ENCODE measurements at regions not wholly inside any gene's neighbourhood (a gene's known extent, or its start where the extent isn't known, plus 50 kb on each side); places are given as distances from the start of the nearest gene placed in this dataset.
"Not testable (repeated sequence)": the region's sequence is repeated elsewhere in the genome, so short reads cannot be mapped to it uniquely, and the experiment has no call there.

DNA sequence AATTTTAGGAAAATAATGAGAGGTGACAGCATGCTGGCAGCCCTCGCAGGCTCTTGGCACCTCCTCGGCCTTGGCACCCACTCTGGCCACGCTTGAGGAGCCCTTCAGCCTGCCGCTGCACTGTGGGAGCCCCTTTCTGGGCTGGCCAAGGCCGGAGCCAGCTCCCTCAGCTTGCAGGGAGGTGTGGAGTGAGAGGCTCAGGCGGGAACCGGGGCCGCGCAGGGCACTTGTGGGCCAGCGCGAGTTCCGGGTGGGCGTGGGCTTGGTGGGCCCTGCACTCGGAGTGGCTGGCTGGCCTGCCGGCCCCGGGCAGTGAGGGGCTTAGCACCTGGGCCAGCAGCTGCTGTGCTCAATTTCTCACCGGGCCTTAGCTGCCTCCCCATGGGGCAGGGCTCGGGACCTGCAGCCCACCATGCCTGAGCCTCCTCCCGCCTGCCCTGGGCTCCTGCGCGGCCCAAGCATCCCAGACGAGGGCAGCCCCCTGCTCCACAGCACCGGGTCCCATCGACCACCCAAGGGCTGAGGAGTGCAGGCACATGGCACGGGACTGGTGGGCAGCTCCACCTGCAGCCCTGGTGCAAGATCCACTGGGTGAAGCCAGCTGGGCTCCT, 299.3 kb upstream of the MDFIC2 start:
- not testable (repeated sequence) for DNase-seq (ENCODE audit: low spot score)

DNA sequence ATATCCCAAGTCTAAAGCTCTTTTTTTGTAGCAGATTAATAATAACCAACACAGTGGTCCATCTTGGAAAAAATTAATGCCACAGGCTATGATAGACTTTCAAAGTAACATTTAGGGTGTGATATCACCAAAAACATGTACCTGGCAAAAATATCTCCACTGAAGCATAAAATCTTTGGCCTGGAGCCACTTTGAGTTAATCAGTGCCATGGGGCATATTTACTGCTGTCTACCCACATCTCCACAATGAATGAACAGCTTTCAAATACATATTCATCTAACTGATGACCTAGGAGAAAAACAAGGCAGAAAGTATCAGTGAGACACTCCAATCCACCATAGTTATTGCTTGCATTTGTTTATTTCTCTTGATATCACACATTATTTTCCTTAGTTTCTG, 296.0 kb upstream of the MDFIC2 start:
- intact Hi-C loops (cut with DNase I) = no loop called here
- no peak for DNase-seq (ENCODE audit: low spot score)

More for the DNA sequence above, 299.3 kb upstream of the MDFIC2 start:
- intact Hi-C loops (cut with DNase I) = not testable (repeated sequence)

DNA sequence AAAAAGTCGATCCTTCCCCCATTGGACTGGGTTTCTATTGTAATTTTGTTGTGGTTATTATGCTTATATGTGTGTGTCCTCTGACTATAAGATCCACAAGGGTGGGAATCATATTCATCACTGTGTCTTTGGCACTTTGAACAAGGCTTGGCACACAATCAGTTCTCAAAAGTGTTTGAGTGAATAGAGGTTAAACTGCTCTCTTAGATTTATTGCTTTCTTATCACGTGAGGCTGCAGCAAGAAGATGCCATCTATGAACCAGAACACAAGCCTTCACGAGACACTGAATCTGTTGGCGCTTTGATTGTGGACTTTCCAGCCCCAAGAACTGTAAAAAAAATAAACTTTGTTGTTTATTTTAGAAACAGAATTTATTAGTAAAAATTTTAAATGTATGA, 295.0 kb upstream of the MDFIC2 start:
- intact Hi-C loops (cut with DNase I) = no loop called here
- no peak for DNase-seq (ENCODE audit: low spot score)

DNA sequence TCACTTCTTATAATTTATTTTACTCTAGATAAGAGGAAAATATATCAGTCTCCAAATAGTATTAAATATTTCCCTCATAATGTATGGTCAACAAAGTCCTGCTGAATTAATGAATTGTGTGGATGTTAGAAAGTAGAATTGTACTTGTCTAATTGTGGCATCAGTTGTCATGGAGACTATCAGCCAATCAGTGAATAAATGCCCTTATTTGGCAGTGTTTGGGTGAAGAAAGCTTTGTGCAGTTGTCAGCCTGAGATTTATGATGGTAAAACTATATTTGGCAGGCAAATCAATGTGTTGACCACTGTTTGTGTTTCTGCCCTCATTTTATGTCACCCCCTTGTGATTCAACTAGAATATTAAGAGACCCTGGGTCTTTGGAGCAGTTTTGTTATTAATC, 293.6 kb upstream of the MDFIC2 start:
- intact Hi-C loops (cut with DNase I) = no loop called here
- DNase-seq (ENCODE audit: low spot score) = no peak

DNA sequence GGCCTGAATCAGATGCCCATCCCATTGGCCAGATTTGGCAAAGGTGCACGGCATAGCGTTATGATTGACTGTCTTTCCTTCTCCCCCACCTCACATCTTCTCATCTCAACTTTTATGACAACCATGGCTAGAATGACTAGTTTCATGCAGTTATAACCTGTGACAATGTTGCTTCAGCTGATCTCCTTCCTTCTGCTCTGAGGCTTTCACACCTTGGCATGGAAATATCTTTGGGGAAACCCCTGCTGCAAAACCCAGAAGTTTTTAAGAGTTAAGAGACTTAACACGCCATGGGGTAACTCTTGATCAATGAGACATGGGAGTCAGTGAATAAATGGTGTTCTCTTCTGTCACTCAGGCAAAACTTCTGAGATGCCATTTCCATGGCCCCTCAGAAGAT, 290.7 kb upstream of the MDFIC2 start:
- intact Hi-C loops (cut with DNase I) = no loop called here

DNA sequence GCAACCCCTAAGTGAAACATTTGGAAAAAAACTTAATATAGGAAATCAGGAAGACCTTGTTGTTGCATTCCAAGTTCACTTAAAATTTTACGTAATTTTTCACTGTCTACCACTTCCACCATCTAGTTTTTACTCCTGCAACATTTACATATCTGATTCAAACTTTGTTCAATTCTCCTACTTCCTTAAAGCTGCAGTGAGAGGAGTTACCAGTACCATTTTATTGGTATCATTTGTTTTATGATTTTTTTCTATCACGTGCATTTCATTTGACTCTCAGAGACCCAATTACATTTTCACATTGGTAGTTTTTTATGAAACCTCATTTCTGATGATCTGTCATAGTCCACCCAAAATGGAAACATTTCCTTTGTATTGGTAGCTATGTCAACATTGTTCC, 284.9 kb upstream of the MDFIC2 start:
- intact Hi-C loops (cut with DNase I) = no loop called here
- no peak for DNase-seq (ENCODE audit: low spot score)

More for the DNA sequence above, 290.7 kb upstream of the MDFIC2 start:
- DNase-seq (ENCODE audit: low spot score) = no peak

DNA sequence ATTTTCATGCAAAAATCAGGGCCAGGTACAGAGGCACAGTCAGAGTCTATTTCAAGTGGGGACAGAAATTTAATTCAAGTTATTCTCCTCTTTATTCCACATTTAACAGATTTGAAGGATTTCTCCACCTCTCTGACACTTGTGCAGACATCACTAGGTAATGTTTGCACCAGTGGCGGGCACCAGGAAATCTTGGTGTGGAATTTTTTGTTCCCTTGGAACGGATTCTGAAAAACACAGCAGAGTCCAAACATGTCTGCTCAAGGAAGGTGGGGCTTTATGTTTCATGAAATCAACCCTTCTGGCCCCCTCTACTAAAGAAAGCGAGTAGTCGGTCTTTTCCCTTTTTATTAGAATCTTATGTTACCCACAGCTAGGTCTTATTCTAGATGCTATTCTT, 271.2 kb upstream of the MDFIC2 start:
- DNase-seq (ENCODE audit: low spot score) = no peak
- intact Hi-C loops (cut with DNase I) = no loop called here

DNA sequence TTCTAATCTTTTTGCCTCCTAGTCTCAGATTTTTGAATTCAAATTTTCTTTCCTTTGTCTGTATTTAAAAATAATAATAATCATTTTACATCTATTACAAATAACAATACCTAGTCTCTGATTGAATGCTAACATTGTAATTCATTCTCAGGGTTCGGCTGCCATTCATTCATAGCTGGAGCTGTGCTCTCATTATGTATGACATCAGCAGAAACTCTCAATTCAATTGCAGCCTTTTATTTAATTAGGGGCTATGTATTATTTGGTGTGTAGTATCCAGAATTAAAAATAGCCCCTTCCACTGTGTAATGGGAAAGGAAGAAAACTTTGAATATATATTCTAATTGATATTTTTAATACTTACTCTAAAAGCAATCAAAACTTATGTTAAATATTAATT, 270.4 kb upstream of the MDFIC2 start:
- intact Hi-C loops (cut with DNase I) = no loop called here
- no peak for DNase-seq (ENCODE audit: low spot score)

DNA sequence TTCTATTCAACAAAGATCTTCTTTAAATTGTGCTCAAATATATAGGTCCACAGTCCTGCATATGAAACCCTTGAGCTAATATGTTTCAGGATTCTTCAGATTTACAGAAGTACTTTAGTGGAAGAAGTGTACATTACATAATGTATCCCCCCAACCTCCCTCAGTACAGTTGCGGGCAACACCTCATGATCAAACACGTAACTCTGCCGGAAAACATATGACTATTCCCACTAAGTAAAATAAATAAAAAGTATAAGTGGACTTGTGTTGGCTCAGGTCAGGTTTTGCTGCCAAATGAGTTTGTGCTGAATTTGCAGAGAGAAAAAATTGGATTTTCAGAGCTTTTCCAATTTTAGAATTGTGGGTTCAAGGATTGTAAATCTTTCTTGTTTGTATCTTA, 267.6 kb upstream of the MDFIC2 start:
- intact Hi-C loops (cut with DNase I) = no loop called here
- DNase-seq (ENCODE audit: low spot score) = no peak

DNA sequence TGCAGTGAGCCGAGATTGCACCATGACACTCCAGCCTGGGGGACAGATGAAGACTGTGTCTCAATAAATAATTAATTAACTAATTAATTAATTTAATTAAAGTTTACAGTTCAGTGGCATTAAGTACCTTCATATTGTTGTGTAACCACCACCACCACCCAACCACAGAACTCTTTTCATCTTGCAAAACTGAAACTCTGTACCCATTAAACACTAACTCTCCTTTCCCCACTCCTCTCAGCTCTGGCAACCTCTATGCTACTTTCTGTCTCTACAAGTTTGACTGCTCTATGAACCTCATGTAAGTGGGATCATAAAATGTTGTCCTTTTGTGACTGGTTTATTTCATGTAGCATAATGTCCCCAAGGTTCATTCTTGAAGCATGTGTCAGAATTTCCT, 259.3 kb upstream of the MDFIC2 start:
- intact Hi-C loops (cut with DNase I) = no loop called here
- DNase-seq (ENCODE audit: low spot score) = no peak

DNA sequence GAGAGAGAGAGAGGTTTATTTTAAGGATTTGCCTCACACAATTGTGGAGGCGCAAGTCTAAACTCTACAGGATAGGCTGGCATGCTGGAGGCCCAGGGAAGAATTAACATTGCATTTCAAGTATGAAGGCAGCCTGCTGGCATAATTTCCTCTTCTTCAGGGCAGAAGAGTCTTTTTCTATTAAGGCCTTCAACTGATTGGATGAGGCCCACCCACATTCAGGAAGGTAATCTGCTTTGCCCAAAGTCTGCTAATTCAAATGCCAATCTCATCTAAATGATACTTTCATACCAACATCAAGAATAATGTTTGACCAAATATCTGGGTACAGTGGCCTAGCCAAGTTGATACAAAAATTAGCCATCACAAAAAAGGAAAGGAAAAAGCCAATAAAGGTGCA, 258.1 kb upstream of the MDFIC2 start:
- no peak for DNase-seq (ENCODE audit: low spot score)
- intact Hi-C loops (cut with DNase I) = no loop called here

DNA sequence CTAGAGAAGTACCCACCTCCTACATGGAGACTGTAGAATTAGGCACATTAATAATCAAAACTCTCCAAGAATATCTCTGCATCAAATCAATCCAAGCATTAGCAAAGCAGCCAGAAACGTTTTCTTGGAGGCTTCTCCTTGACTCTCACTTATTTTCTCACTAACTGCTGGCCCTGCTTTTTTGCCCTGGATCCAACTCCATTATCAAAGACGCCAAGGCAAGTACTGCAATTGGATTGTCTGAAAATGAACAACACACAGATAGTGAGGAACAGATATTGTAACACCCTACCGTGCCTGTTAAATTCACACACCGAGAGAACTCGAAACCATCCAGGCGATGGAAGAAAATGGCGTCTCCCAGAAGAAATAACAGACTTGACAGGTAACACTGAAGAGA, 256.2 kb upstream of the MDFIC2 start:
- DNase-seq (ENCODE audit: low spot score) = no peak
- intact Hi-C loops (cut with DNase I) = no loop called here

DNA sequence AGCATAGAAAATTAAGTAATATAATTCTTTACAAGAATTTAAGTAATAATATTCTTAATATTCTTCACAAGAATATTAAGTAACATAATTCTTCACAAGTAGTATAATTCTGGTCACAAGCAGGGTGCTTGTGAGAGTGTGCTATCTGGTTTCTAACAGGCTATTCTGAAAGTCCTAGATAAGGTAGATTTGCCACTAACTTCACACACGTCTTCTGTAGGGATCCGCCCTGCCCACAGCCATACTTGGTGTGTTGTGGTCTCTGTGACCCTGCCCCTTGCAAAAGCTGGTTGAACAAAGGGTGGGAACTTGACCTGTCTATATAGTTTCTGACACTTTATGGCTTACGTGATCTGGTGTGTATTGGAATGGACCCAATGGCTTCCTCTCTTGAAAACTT, 253.4 kb upstream of the MDFIC2 start:
- intact Hi-C loops (cut with DNase I) = no loop called here
- DNase-seq (ENCODE audit: low spot score) = no peak

DNA sequence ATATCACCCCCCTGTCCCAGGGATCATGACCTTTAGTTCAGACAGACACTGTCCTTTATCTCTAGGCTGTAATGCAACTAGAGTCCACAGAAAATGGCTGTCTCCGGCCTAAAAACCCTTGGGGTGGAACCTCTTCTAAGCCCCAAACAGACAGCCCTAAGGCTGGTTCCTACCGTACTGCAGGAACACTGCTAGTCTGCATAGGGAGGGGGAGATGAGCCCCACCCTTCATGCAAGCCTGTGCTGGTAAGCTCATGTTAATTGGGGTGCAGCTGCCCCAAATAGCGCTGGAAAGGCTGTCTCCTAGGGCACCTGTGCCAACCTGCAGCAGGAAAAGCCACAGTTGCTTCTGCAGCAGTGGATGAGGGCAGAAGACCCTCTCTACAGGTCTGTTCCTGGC, 252.1 kb upstream of the MDFIC2 start:
- no peak for DNase-seq (ENCODE audit: low spot score)
- intact Hi-C loops (cut with DNase I) = no loop called here

DNA sequence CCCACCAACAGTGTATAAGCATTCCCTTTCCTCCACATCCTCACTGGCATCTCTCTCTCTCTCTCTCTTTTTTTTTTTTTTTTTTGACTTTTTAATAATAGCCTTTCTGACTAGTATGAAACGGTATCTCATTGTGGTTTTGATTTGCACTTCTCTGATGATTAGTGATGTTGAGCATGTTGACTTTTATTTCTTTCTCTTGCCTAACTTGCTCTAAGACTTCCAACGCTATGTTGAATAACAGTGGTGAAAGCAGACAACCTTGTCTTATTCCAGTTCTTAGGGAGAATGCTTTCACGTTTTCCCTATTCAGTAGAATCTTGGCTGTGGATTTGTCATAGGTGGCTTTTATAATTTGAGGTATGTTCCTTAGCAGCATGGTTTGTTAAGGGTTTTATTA, 249.4 kb upstream of the MDFIC2 start:
- intact Hi-C loops (cut with DNase I) = no loop called here
- DNase-seq (ENCODE audit: low spot score) = no peak

DNA sequence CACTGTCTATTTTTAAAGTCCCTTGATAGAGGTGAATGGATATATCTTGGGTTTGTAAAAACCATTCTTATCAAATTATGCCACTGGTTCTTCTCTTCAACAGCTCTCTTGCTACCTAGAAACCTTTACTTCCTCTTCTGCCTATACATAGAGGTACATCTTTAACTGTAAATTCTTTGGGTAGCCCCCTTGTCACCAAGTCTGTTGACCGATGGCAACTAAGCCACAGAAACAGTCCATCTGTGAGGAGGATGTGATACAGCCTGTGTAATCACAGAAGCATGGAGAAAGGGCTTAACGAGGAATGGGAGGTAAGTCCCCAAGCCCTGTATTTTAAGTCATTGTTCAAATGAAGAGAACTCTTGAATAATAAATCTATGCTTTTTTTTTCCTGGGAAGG, 246.5 kb upstream of the MDFIC2 start:
- intact Hi-C loops (cut with DNase I) = no loop called here
- no peak for DNase-seq (ENCODE audit: low spot score)

DNA sequence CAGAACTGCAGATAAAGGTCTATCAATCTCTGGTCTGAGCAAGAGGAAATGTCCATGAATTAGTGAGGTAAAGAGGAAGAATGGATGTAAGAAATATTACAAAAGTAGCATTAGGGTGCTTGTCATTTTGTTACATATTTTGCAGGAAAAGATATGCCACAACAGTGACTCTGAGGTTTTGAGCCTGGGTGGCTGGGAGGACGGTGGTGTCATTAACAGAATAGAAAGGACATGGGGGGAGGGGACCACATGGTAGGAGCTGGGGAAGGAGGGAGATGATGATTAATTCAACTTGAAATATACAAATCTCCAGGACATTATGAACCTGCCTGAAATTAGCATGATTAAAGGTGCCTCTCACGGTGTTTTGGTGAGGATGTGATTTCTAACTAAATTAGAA, 245.5 kb upstream of the MDFIC2 start:
- intact Hi-C loops (cut with DNase I) = no loop called here
- DNase-seq (ENCODE audit: low spot score) = no peak

DNA sequence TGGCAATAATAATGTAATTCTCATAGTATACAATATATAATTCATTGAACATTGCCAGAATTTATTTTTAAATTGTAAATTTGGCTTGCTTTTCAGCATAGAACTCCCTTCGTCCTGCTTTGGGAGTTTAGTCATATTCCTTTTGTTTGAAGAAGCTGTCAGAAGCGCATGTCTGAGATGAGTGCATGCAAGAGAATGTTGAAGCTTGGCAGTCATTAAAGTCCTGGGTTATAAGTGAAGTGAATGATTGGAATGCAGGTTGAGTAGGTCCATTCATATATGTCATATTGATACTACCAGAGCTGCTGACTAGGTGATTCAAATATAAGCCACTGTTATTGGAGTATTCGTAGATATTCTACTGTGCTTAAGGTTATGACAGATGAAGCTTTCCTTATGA, 243.6 kb upstream of the MDFIC2 start:
- intact Hi-C loops (cut with DNase I) = no loop called here

DNA sequence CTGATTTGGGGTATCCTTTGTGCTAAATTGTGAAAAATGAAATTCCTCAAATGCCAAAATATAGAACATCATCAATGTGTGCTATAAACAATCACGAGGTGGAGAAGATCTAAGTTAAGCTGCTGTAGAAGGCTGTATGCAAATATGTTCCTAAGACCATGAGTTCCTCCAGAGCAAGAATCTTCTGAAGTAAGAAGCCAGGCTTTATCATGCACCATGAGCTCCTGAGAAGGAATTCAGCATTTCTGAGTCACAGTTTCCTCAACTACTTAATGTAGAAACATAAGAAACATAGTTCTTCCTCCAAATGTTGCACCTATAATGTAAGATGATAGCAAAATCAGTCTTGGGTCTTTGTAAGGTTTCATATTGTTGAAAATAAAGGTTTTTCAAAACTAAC, 241.7 kb upstream of the MDFIC2 start:
- no peak for DNase-seq (ENCODE audit: low spot score)
- intact Hi-C loops (cut with DNase I) = no loop called here

More for the DNA sequence above, 243.6 kb upstream of the MDFIC2 start:
- DNase-seq (ENCODE audit: low spot score) = no peak

DNA sequence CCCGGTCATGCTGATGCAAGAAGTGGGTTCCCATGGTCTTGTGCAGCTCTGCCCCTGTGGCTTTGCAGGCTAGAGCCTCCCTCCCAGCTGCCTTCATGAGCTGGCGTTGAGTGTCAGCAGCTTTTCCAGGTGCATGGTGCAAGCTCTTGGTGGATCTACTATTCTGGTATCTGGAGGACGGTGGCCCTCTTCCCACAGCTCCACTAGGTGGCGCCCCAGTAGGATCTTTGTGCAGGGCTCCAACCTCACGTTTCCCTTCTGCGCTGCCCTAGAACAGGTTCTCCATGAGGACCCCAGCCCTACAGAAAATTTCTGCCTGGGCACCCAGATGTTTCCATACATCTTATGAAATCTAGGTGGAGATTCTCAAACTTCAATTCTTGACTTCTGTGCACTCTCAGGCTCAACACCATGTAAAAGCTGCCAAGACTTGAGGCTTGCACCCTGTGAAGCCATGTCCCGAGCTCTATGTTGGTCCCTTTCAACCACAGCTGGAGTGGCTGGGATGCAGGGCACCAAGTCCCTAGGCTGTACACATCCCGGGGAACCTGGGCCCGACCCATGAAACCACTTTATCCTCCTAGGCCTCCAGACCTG, 238.4 kb upstream of the MDFIC2 start:
- intact Hi-C loops (cut with DNase I) = no loop called here
- DNase-seq (ENCODE audit: low spot score) = peak; percentile 92

DNA sequence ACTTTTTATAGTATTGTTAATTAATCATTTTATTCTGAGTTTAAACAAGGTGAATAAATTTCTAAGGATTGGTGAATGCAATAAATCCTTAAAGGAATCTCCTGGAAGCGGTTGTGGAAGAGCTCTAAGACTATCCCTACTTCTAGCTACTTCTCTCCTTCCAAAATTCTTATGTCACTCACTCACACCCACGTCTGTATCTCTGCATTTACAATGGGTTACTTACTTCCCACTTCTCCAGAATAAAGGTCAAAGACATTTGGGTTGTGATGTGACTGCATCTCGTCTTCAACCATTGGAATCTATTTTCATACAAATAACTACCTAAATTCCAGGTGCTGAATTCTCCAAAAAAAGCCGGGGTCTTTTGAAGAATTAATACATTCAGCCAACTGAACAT, 234.2 kb upstream of the MDFIC2 start:
- DNase-seq (ENCODE audit: low spot score) = no peak
- intact Hi-C loops (cut with DNase I) = no loop called here

DNA sequence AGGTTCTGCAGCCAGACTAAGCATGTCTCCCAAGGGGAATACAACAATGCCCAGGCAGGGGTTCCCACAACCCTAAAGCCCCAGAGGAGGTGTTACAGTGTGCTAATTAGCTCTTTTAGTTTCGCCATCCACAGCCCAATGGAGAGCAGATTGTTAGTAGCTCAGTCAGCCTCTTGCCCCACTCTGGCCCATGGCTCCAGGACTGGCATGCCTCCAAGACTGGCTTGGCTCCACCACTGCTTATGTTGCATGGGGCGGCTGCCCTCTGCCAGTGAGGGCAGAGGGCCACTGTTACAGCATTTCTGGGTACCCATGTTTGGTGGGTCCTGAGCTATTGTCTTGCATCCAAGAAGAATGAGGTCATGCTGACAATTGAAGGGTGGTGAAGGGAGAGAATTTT, 231.1 kb upstream of the MDFIC2 start:
- no peak for DNase-seq (ENCODE audit: low spot score)
- intact Hi-C loops (cut with DNase I) = no loop called here
